Thyroid gland (tissue), 4 donors: ENCODE measurements at regions not wholly inside any gene's neighbourhood (a gene's known extent, or its start where the extent isn't known, plus 50 kb on each side); places are given as distances from the start of the nearest gene placed in this dataset.

Experiments used
- CTCF ChIP-seq, 6 experiments: fragments of 200-600 bp in 3 of 6; fragments of 450-650 bp in 3 of 6; sonication (generic) in 3 of 6; IDR thresholded peaks; one replicate each; pipeline ENCODE4 v1.5.1; 2016 to 2019; ENCODE audit warnings: antibody characterized with exemption in 6 of 6, mild to moderate bottlenecking in 2 of 6, inconsistent platforms in 1 of 6, moderate library complexity in 1 of 6
- POLR2A ChIP-seq, 2 donors: fragments of 450-650 bp; IDR thresholded peaks; one replicate each; pipeline ENCODE4 v1.6.1; 2017; ENCODE audit warnings: antibody characterized with exemption in 2 of 2, mild to moderate bottlenecking in 2 of 2, moderate library complexity in 1 of 2

- TF ChIP-seq CTCF (IDR thresholded peaks at IDR 0.05), result no peak
- no peak for TF ChIP-seq POLR2A (IDR thresholded peaks at IDR 0.05)
These were observed 69.7 kb upstream of the LY86 start for GRCh38 chr6:6518631-6519427.
